MM.1S (cell line): ENCODE measurements at regions not wholly inside any gene's neighbourhood (a gene's known extent, or its start where the extent isn't known, plus 50 kb on each side); places are given as distances from the start of the nearest gene placed in this dataset.

Experiments
- CTCF ChIP-seq: fragments of 300-600 bp; sonication (generic); IDR thresholded peaks from 2 replicates; pipeline ENCODE4 v1.5.1; 2016; ENCODE audit warnings: antibody characterized with exemption, low read length, mixed read lengths
- EZH2 ChIP-seq: fragments of 300-600 bp; sonication (generic); optimal IDR thresholded peaks from 2 replicates; pipeline ENCODE3; 2017; ENCODE audit warnings: low read depth, mild to moderate bottlenecking, antibody characterized with exemption, low read length, mixed read lengths

- TF ChIP-seq CTCF (no peak), EZH2 (no peak)
Observed at GRCh38 chr18:78773819-78774218, 205.8 kb upstream of the SALL3 start.
